Uterus (tissue), 2 donors: ENCODE measurements at regions not wholly inside any gene's neighbourhood (a gene's known extent, or its start where the extent isn't known, plus 50 kb on each side); places are given as distances from the start of the nearest gene placed in this dataset.

Experiments
- POLR2A ChIP-seq, 2 donors: fragments of 450-650 bp; IDR thresholded peaks; one replicate each; pipeline ENCODE4 v1.6.1; 2016; ENCODE audit warnings: antibody characterized with exemption in 2 of 2, mild to moderate bottlenecking in 1 of 2, moderate library complexity in 1 of 2
- TF ChIP-seq, protein P1 (sequence below), 4 experiments: fragments of 200-600 bp in 2 of 4; fragments of 450-650 bp in 2 of 4; sonication (generic) in 2 of 4; IDR thresholded peaks; one replicate each; pipeline ENCODE4 v1.5.1; 2016 to 2019; ENCODE audit warnings: antibody characterized with exemption in 4 of 4, mild to moderate bottlenecking in 2 of 4, moderate library complexity in 1 of 4

DNA sequence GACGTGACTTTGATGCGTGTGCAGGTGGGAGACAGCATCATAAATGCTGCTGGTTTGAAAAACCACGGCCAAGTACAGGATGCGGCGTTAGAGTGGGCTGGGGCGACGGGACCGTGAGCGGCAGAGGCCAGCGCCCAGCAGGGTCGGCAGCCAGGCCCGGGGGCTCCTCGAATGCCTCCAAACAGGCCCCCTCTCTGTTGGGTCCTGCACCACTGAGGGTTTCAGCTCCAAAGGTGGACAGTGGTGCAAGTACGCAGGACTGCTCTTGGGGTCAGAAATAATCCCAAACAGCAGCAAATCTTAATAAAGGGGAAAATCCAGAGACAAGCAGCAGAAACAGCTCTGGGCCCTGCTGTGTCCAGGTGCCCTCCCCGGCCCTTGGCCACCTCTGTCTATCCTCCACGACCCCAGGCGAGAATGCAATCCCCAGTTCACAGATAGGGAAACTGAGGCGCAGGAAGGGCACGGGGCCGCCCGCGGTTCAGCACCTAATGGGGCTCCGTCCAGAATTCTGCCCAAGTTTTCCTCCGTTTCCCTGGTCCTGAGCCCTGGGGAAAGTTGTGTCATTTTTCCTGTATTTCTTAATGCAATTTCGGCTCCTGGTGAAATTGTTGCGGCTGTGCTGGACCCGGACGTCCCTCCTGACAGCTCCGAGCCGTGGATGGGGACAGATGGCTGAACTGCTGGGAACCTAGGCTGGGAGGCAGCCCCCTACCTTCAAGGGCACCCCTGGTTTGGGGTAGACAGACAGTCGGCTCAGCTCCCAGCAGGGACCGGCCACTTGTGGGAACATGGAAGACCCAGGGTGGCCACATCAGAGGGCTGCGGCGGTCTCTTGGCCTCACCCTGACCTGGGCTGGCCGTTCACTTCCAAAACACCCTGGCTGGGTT lies 97.4 kb downstream of the FOXL3 start:
- no peak for TF ChIP-seq POLR2A (IDR thresholded peaks at IDR 0.05)
- TF ChIP-seq, protein P1, sequence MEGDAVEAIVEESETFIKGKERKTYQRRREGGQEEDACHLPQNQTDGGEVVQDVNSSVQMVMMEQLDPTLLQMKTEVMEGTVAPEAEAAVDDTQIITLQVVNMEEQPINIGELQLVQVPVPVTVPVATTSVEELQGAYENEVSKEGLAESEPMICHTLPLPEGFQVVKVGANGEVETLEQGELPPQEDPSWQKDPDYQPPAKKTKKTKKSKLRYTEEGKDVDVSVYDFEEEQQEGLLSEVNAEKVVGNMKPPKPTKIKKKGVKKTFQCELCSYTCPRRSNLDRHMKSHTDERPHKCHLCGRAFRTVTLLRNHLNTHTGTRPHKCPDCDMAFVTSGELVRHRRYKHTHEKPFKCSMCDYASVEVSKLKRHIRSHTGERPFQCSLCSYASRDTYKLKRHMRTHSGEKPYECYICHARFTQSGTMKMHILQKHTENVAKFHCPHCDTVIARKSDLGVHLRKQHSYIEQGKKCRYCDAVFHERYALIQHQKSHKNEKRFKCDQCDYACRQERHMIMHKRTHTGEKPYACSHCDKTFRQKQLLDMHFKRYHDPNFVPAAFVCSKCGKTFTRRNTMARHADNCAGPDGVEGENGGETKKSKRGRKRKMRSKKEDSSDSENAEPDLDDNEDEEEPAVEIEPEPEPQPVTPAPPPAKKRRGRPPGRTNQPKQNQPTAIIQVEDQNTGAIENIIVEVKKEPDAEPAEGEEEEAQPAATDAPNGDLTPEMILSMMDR (IDR thresholded peaks at IDR 0.05) = no peak
